ENCODE measurements at regions not wholly inside any gene's neighbourhood (a gene's known extent, or its start where the extent isn't known, plus 50 kb on each side); places are given as distances from the start of the nearest gene placed in this dataset.
"Not testable (repeated sequence)": the region's sequence is repeated elsewhere in the genome, so short reads cannot be mapped to it uniquely, and the experiment has no call there.

DNA sequence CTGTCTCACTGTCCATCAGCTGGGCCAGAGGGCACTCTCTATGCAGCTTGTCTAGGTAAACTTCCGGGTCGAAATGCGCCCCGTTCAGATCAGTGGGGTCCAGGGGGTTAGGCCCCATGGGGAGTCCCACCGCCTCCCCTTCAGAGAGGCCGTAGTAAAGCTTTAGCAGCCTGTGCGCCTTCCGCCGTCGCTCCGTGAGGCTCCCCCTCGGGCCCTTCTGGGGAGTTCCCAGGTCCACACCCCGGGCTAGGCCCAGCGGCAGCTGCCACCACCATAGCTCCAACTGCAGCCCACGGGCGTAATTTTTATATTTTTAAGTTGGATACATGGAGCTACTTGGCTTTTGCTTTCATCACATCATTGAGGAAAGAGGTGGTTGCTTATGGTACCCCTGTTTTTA, 73.7 kb upstream of the FRG2C start:
- DNase-seq (ENCODE audit: low read depth), result not testable (repeated sequence)

DNA sequence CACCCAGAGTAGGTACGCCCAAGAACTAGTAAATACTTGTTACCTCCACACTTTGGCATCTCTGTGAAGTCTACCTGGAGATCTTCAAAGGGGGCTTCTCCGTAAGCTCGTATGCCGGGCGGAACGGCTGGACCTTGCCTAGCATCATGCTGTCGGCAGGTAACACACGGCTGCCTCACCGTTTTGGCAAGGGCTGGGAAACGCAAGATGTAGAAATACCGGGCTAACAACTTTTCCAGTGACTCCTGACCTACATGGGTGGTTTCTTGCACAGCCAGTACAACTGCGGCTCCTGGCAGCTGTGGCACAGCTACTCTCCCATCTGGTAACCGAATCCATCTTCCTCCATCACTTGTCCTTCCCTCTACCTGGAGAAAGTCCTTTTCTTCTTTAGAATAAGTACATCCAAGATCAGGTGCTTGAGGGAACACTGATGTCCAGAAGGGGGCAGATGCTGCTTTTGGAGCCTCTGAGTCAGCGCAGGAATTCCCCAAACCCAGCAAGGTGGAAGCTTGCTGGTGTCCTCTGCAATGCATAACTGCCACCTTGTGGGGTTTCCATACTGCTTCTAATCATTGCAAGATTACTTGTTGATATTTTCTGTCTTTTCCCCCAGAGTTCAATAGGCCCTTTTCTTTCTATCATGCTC, 59.7 kb upstream of the FRG2C start:
- DNase-seq (ENCODE audit: low read depth), result peak; percentile 57

- DNase-seq (ENCODE audit: low read depth), result not testable (repeated sequence)
Observed at GRCh38 chr3:75607996-75608395, 56.1 kb upstream of the FRG2C start.

DNA sequence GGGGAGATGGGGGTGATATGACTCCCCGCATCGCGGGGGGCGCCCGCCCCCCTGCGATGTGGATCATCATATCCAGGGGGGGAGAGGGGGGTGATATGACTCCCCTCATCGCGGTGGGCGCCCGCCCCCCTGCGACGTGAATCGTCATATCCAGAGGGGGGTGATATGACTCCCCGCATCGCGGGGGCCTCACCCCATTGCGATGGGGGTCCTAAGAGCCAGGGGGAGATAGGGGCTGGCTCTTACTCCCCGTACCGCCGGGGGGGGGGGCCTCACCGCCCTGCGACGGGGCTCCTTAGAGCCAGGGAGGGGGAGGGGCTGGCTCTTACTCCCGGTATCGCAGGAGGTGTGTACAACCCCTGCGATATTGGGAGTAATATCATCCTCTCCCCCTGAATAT, 54.5 kb upstream of the FRG2C start:
- not testable (repeated sequence) for DNase-seq (ENCODE audit: low read depth)

DNA sequence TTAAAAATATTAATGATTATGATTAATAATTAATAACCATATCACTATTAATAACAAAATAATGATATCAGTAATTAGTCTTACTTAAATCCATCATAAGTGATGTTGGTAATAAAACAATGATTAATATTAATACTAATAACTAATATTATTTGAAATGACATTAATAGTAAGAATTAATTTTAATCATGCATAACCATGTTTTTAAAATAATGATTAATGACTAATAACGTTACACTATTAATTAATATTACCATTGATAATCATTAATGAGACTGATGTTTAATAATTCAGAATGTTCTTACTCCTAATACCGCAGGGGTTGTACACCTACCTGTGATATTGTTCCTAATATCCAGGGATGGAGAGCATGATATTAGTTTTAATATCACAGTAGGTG, 53.4 kb upstream of the FRG2C start:
- DNase-seq (ENCODE audit: low read depth), result no peak

DNA sequence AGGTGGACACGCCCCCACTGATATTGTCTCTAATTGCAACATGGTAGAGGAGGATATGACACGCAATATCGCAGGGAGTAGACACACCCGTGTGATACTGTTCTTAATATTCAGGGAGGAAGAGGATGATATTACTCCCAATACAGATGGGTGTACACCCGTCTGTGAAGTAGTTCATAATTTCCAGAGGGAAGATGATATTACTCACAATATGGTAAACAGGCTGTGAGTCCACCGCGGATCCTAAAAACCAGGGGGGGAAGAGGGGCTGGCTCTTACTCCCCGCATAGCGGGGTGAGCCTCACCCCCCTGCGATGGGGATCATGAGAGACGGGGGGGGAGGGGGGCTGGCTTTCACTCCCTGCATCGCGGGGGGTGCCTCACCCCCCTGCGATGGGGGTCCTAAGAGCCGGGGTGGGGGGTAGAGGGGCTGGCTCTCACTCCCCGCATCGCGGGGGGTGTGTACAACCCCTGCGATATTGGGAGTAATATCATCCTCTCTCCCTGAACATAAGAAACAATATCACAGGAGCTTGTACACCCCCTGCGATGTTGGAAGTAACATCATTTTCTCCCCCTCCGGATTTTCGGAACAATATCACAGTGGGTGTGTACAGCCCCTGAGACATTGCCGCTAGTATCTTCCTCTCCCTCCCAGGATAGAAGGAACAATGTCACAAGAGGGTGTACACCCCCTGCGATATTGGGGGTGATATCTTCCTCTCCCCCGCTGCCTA, 52.2 kb upstream of the FRG2C start:
- not testable (repeated sequence) for DNase-seq (ENCODE audit: low read depth)
